ENCODE measurements at regions not wholly inside any gene's neighbourhood (a gene's known extent, or its start where the extent isn't known, plus 50 kb on each side); places are given as distances from the start of the nearest gene placed in this dataset.

GRCh38 chr9:31873722-31874121 is 510.7 kb upstream of the ACO1 start:
- BruUV-seq (replicated peaks): no TSS peak
- H3K4me1 ChIP-seq (ENCODE audit: insufficient read depth, low read length): no peaks in the 10 kb centered on the region
- ChIA-PET CTCF (ENCODE audit: low intra/inter-chr PET ratio, low total read pairs) (no interaction called here), POLR2A (no interaction called here)
- in situ Hi-C loops (cut with HindIII; ENCODE audit: extremely low pct_ligation_motif_present, low pct_unique_long_range_greater_than_20kb): no loop called here
- H2AFZ ChIP-seq (ENCODE audit: low read length): no peak overlapping the region
- DNase-seq (ENCODE audit: low spot score) (no peak), FAIRE-seq (no peak), ATAC-seq (no peak)
- H3K9me3 ChIP-seq (ENCODE audit: low read length): no peaks in the 10 kb centered on the region
- H4K20me1 ChIP-seq (ENCODE audit: insufficient read depth, low read length): no peaks in the 10 kb centered on the region
- H3K9ac ChIP-seq (ENCODE audit: insufficient read depth, low read depth, low read length): no peak overlapping the region
- no peak overlapping the region for H3K27ac ChIP-seq (ENCODE audit: extremely low read length, insufficient read depth, low read length)
- H3K4me2 ChIP-seq (ENCODE audit: low read depth, low read length): no peak overlapping the region
- intact Hi-C loops (cut with micrococcal nuclease; ENCODE audit: unreplicated experiment): no loop called here
- no peaks in the 10 kb centered on the region for H3K27me3 ChIP-seq (ENCODE audit: control insufficient read depth in 1 of 2, insufficient read depth in 2 of 2, low read length in 2 of 2)
- WGBS (ENCODE audit: low lambda C conversion rate): 97% methylated on average over 7 of the region's 7 CpGs
- no peaks in the 10 kb centered on the region; a peak in 2 of 5 replicates for H3K36me3 ChIP-seq (replicated peaks in 1 of 2; ENCODE audit: control insufficient read depth in 1 of 2, insufficient read depth in 2 of 2, low read length in 2 of 2)
- TF ChIP-seq ZNF430 (CRISPR knock-in tag; IDR thresholded peaks at IDR 0.05) (no peak), EED (CRISPR knock-in tag; IDR thresholded peaks at IDR 0.05) (no peak), SAFB2 (CRISPR knock-in tag; IDR thresholded peaks at IDR 0.05; ENCODE audit: borderline replicate concordance, low read depth) (no peak), ZNF552 (CRISPR knock-in tag; IDR thresholded peaks at IDR 0.05; ENCODE audit: borderline replicate concordance) (no peak), SMAD9 (CRISPR knock-in tag; IDR thresholded peaks at IDR 0.05) (no peak), ZNF761 (CRISPR knock-in tag; conservative IDR thresholded peaks at IDR 0.05) (no peak), TSC22D2 (CRISPR knock-in tag; IDR thresholded peaks at IDR 0.05; ENCODE audit: borderline replicate concordance) (no peak), SNAPC2 (CRISPR knock-in tag; IDR thresholded peaks at IDR 0.05) (no peak), ATF7 (IDR thresholded peaks at IDR 0.05) (no peak), ATF7 (CRISPR knock-in tag; IDR thresholded peaks at IDR 0.05) (no peak), MXD3 (CRISPR knock-in tag; IDR thresholded peaks at IDR 0.05) (no peak), HOMEZ (CRISPR knock-in tag; IDR thresholded peaks at IDR 0.05; ENCODE audit: low read depth) (no peak), RFX3 (CRISPR knock-in tag; IDR thresholded peaks at IDR 0.05) (no peak), ZNF773 (CRISPR knock-in tag; IDR thresholded peaks at IDR 0.05; ENCODE audit: borderline replicate concordance) (no peak), ZNF10 (CRISPR knock-in tag; IDR thresholded peaks at IDR 0.05; ENCODE audit: borderline replicate concordance, low read depth) (no peak), ARNT (IDR thresholded peaks at IDR 0.05) (no peak), RAD51 (IDR thresholded peaks at IDR 0.05; ENCODE audit: borderline replicate concordance) (no peak)
- no peak overlapping the region for H3K4me3 ChIP-seq (replicated peaks in 1 of 3; ENCODE audit: insufficient read depth in 1 of 3, low read depth in 2 of 3, low read length in 3 of 3)
- peaks cover 77% of the 10 kb centered on the region for H3K79me2 ChIP-seq (ENCODE audit: insufficient read depth, low read length)
